ENCODE measurements at regions not wholly inside any gene's neighbourhood (a gene's known extent, or its start where the extent isn't known, plus 50 kb on each side); places are given as distances from the start of the nearest gene placed in this dataset.

DNA sequence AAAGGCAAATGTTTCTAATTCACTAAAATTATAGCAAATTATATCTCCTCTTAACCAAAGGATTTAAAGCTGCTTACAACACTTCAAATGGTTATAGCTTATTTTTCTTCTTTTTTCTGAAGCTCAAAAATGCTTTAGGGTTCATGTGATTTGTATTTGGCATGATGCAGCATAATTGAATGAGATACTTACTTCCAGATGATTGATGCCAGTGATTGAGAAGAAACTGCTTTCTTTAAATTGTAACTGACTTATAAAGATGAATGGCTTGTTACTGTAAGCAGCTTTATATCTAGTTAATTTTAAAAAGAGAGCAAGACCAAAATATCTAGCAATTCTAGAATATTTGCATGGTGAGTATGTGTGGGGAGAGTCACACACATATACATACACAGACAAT, 270.7 kb upstream of the THRB start:
- TF ChIP-seq, protein P1, sequence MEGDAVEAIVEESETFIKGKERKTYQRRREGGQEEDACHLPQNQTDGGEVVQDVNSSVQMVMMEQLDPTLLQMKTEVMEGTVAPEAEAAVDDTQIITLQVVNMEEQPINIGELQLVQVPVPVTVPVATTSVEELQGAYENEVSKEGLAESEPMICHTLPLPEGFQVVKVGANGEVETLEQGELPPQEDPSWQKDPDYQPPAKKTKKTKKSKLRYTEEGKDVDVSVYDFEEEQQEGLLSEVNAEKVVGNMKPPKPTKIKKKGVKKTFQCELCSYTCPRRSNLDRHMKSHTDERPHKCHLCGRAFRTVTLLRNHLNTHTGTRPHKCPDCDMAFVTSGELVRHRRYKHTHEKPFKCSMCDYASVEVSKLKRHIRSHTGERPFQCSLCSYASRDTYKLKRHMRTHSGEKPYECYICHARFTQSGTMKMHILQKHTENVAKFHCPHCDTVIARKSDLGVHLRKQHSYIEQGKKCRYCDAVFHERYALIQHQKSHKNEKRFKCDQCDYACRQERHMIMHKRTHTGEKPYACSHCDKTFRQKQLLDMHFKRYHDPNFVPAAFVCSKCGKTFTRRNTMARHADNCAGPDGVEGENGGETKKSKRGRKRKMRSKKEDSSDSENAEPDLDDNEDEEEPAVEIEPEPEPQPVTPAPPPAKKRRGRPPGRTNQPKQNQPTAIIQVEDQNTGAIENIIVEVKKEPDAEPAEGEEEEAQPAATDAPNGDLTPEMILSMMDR (optimal IDR thresholded peaks at IDR 0.05 in 1 of 3, IDR thresholded peaks at IDR 0.05 in 1 of 3, conservative IDR thresholded peaks at IDR 0.05 in 1 of 3; ENCODE audit: extremely low read depth in 1 of 3, insufficient read depth in 2 of 3, low read length in 3 of 3): no peak
- no peak for TF ChIP-seq EZH2 (IDR thresholded peaks at IDR 0.05; ENCODE audit: low read length)
